ENCODE measurements at regions not wholly inside any gene's neighbourhood (a gene's known extent, or its start where the extent isn't known, plus 50 kb on each side); places are given as distances from the start of the nearest gene placed in this dataset.

DNA sequence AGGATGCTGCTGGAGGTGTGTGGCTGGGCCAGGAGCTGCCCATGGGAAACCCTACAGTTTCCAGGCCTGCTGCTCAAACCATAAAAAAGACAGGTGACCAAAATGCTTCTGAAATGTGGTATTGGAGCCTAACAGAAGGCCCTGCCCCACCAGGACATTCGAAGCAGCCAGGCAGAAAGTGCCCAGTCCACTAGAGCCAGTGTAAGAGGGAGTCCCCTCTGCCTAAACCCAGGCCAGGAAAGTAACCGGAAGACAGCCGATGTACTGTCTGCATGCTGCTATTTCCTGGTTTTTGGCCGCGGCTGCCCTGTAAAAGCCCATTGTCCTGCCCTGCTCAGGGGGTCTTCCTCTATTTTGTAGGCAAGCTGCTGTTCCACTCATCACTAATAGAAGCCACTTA, 150.7 kb upstream of the IRX2 start:
- H2BK5ac ChIP-seq (ENCODE audit: low read depth, low read length): no peak overlapping the region
- no peak overlapping the region for H4K5ac ChIP-seq (ENCODE audit: insufficient read length, low read depth, low read length)
- no peak overlapping the region for H2BK12ac ChIP-seq (ENCODE audit: low read depth, low read length)
- FAIRE-seq (no peak), DNase-seq (ENCODE audit: low read depth in 1 of 2, low spot score in 2 of 2) (peak in 1 of 2 experiments; percentile 33)
- no peak overlapping the region for H3K14ac ChIP-seq (ENCODE audit: insufficient read length)
- no peak overlapping the region for H3K4me2 ChIP-seq (ENCODE audit: insufficient read depth in 1 of 2, low read depth in 2 of 2, low read length in 2 of 2)
- no peak overlapping the region for H3K18ac ChIP-seq (ENCODE audit: extremely low read depth, low read length)
- H2BK20ac ChIP-seq (ENCODE audit: low read length): no peak overlapping the region
- no peak overlapping the region for H3K56ac ChIP-seq (replicated peaks; ENCODE audit: insufficient read length, low read depth, low read length)
- no peak overlapping the region for H2AK5ac ChIP-seq (ENCODE audit: low read depth, low read length)
- H3K9me3 ChIP-seq (ENCODE audit: insufficient read depth in 2 of 2, low read depth in 1 of 2, low read length in 1 of 2): 0 out of 4 replicates have a peak, but pooled peaks cover 0 to 2% of the 10 kb centered on the region in 2 experiments
- H3K4me1 ChIP-seq (replicated peaks in 1 of 4; ENCODE audit: control insufficient read depth in 3 of 4, insufficient read depth in 4 of 4, low read length in 3 of 4): no peaks in the 10 kb centered on the region
- no peak overlapping the region for H2BK15ac ChIP-seq (ENCODE audit: low read length)
- H3K79me2 ChIP-seq (ENCODE audit: control insufficient read depth in 1 of 2, insufficient read depth in 2 of 2, low read length in 2 of 2): no peaks in the 10 kb centered on the region
- no peak overlapping the region for H3K9ac ChIP-seq (replicated peaks in 1 of 4; ENCODE audit: extremely low read depth in 1 of 4, low read depth in 3 of 4, low read length in 3 of 4)
- H3K36me3 ChIP-seq (ENCODE audit: control insufficient read depth in 2 of 4, insufficient read depth in 4 of 4, low read length in 3 of 4): no peaks in the 10 kb centered on the region
- 0 out of 7 replicates have a peak, but pooled peaks cover 0 to 2% (median 0%) of the 10 kb centered on the region in 4 experiments for H3K27me3 ChIP-seq (replicated peaks in 1 of 4; ENCODE audit: control insufficient read depth in 3 of 4, extremely low read depth in 1 of 4, insufficient read depth in 3 of 4, low read length in 3 of 4)
- WGBS, 2 experiments (ENCODE audit: extremely low coverage in 1 of 2, insufficient coverage in 1 of 2, insufficient read length in 1 of 2, insufficient replicate concordance in 2 of 2, low coverage in 1 of 2, low lambda C conversion rate in 2 of 2, missing lambda C conversion rate in 1 of 2): 83% methylated on average over 5 of the region's 5 CpGs; no CpG with 5 or more reads in 1 of the 2 experiments
- H2AFZ ChIP-seq (ENCODE audit: low read length): no peak overlapping the region
- no peak overlapping the region for H4K91ac ChIP-seq (replicated peaks; ENCODE audit: insufficient read length, low read length)
- ChIA-PET POLR2A (ENCODE audit: partially characterized antibody) (no interaction called here), CTCF (ENCODE audit: partially characterized antibody) (interaction anchor here (0.9 kb wide), 1 partner anchor 15 kb away, joined by 3 read pairs; no protein-coding TSS in a partner anchor)
- H3K27ac ChIP-seq (ENCODE audit: low read depth, low read length): no peak overlapping the region
- H3K23me2 ChIP-seq (ENCODE audit: low read depth, low read length): no peaks in the 10 kb centered on the region
- H3K79me1 ChIP-seq (ENCODE audit: low read depth, low read length): no peaks in the 10 kb centered on the region
- H4K8ac ChIP-seq (ENCODE audit: extremely low read depth, insufficient read depth, low read length): no peak overlapping the region
- no peak overlapping the region for H3K23ac ChIP-seq (ENCODE audit: insufficient read length)
- no peak overlapping the region for H2BK120ac ChIP-seq (replicated peaks; ENCODE audit: low read depth, low read length)
- no peak overlapping the region for H3K4ac ChIP-seq (replicated peaks; ENCODE audit: insufficient read length, low read depth, low read length)
- H4K20me1 ChIP-seq (replicated peaks in 1 of 2; ENCODE audit: control insufficient read depth in 1 of 2, insufficient read depth in 2 of 2, low read length in 2 of 2): no peaks in the 10 kb centered on the region
- no peak overlapping the region for H3K4me3 ChIP-seq (ENCODE audit: extremely low read depth in 1 of 4, insufficient read depth in 2 of 4, low read depth in 3 of 4, low read length in 4 of 4)
- no peak for TF ChIP-seq KDM5A (IDR thresholded peaks at IDR 0.05; ENCODE audit: low read length)
- TF ChIP-seq NRF1 (IDR thresholded peaks at IDR 0.05; ENCODE audit: low read depth, low read length): no peak
- TF ChIP-seq POLR2A (IDR thresholded peaks at IDR 0.05; ENCODE audit: control extremely low read depth in 1 of 2, low read depth in 2 of 2, low read length in 2 of 2): no peak
- TF ChIP-seq CHD2 (IDR thresholded peaks at IDR 0.05; ENCODE audit: low read length): no peak
- no peak for TF ChIP-seq SP4 (IDR thresholded peaks at IDR 0.05; ENCODE audit: low read length)
- TF ChIP-seq, protein P1, sequence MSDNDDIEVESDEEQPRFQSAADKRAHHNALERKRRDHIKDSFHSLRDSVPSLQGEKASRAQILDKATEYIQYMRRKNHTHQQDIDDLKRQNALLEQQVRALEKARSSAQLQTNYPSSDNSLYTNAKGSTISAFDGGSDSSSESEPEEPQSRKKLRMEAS (IDR thresholded peaks at IDR 0.05): no peak
- no peak for TF ChIP-seq BCL11A (IDR thresholded peaks at IDR 0.05; ENCODE audit: low read depth in 2 of 2, low read length in 2 of 2)
- TF ChIP-seq TEAD4 (IDR thresholded peaks at IDR 0.05; ENCODE audit: low read depth, low read length): no peak
- no peak for TF ChIP-seq CTBP2 (IDR thresholded peaks at IDR 0.05; ENCODE audit: borderline replicate concordance, insufficient read depth, insufficient read length, low read length)
- TF ChIP-seq SIX5 (IDR thresholded peaks at IDR 0.05; ENCODE audit: low read depth, low read length): no peak
- TF ChIP-seq RAD21 (IDR thresholded peaks at IDR 0.05 in 1 of 2, conservative IDR thresholded peaks at IDR 0.05 in 1 of 2; ENCODE audit: low read depth in 2 of 2, low read length in 2 of 2): no peak
- TF ChIP-seq POU5F1 (IDR thresholded peaks at IDR 0.05; ENCODE audit: low read depth, low read length): no peak
- no peak for TF ChIP-seq SUZ12 (IDR thresholded peaks at IDR 0.05; ENCODE audit: low read length)
- no peak for TF ChIP-seq ZNF274 (IDR thresholded peaks at IDR 0.05; ENCODE audit: borderline replicate concordance, extremely low read depth, low read length)
- TF ChIP-seq GABPA (IDR thresholded peaks at IDR 0.05; ENCODE audit: borderline replicate concordance, insufficient read depth, low read length): no peak
- no peak for TF ChIP-seq RBBP5 (IDR thresholded peaks at IDR 0.05; ENCODE audit: borderline replicate concordance, low read depth, low read length)
